ENCODE measurements at regions not wholly inside any gene's neighbourhood (a gene's known extent, or its start where the extent isn't known, plus 50 kb on each side); places are given as distances from the start of the nearest gene placed in this dataset.

DNA sequence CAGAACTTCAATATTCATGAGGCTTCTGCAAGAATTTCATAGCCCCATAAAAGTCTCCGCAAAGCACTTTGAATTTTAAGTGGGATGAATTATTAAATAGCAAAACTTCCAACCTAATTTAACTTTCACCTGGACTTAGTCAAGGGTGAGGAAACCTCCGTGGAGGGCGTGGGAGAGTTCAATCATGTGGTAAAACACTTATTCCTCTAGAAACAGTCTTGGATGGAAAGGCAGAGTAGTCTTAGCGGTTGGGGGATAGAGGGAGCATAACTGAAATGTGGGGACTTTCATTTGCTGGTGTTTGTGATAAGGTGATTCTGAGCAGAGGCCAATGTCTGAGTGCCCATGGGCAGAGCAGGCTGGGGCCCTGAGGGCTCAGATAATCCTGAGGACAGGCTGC, 241.9 kb downstream of the IRX1 start:
- no peak for DNase-seq
- Histone ChIP-seq H2AFZ (ENCODE audit: low read length) (no peak overlapping the region), H4K91ac (ENCODE audit: insufficient read length, low read depth, low read length) (no peak overlapping the region), H2BK20ac (ENCODE audit: low read depth, low read length, poor library complexity, severe bottlenecking) (no peak overlapping the region), H3K27me3 (ENCODE audit: insufficient read depth, low read length) (no peaks in the 10 kb centered on the region), H2BK15ac (ENCODE audit: low read depth, low read length) (no peak overlapping the region), H3K14ac (ENCODE audit: insufficient read depth, low read length) (no peak overlapping the region), H3K4ac (ENCODE audit: low read depth, low read length) (no peak overlapping the region), H3K79me1 (ENCODE audit: insufficient read depth, low read depth, low read length, poor library complexity, severe bottlenecking) (no peaks in the 10 kb centered on the region), H2BK120ac (ENCODE audit: low read depth, low read length, poor library complexity, severe bottlenecking) (no peak overlapping the region), H3K4me1 (ENCODE audit: insufficient read depth, low read length) (no peaks in the 10 kb centered on the region), H4K8ac (replicated peaks; ENCODE audit: insufficient read length, low read depth, low read length) (no peak overlapping the region), H3K23me2 (ENCODE audit: insufficient read length, low read depth, low read length, poor library complexity, severe bottlenecking) (no peaks in the 10 kb centered on the region), H3K23ac (ENCODE audit: insufficient read length, low read depth, low read length) (no peak overlapping the region), H3K79me2 (ENCODE audit: insufficient read depth, low read length) (no peaks in the 10 kb centered on the region), H4K20me1 (ENCODE audit: control insufficient read depth, insufficient read depth, insufficient read length) (no peaks in the 10 kb centered on the region), H3K9ac (ENCODE audit: extremely low read depth, insufficient read length, low read length) (no peak overlapping the region), H3K27ac (ENCODE audit: insufficient read length, low read depth, low read length) (no peak overlapping the region), H3T11ph (ENCODE audit: low read length) (no peak overlapping the region), H2AK5ac (ENCODE audit: insufficient read length, low read length) (no peak overlapping the region), H3K9me3 (ENCODE audit: control insufficient read depth, low read depth, low read length) (no peaks in the 10 kb centered on the region), H3K4me2 (ENCODE audit: insufficient read depth, insufficient read length, low read length) (no peak overlapping the region), H3K56ac (ENCODE audit: insufficient read length, low read depth, low read length) (no peak overlapping the region), H2BK5ac (ENCODE audit: insufficient read length, low read length) (no peak overlapping the region), H3K18ac (ENCODE audit: insufficient read length, low read depth, low read length) (no peak overlapping the region), H2BK12ac (ENCODE audit: insufficient read length, low read depth, low read length) (no peak overlapping the region), H4K5ac (ENCODE audit: insufficient read length, low read depth, low read length) (no peak overlapping the region)
- Mint-ChIP-seq H3K9me3 (no peaks in the 10 kb centered on the region), H3K27ac (0 out of 7 replicates have a peak overlapping the region, but pooled peaks of 1 of the 3 experiments have one; percentile 19), H3K4me1 (no peaks in the 10 kb centered on the region), H3K4me3 (no peak overlapping the region), H3K36me3 (ENCODE audit: insufficient read depth in 1 of 3, low read depth in 3 of 3) (0 out of 7 replicates have a peak, but pooled peaks cover 0 to 2% (median 0%) of the 10 kb centered on the region in 3 experiments), H3K27me3 (ENCODE audit: low read depth) (peaks cover 4% of the 10 kb centered on the region)
- TF ChIP-seq CTCF (conservative IDR thresholded peaks at IDR 0.05): no peak
- WGBS (ENCODE audit: extremely low coverage, insufficient read length, low lambda C conversion rate): no CpG with 5 or more reads among the region's 4 CpGs

Measured in H9 (cell line).